ENCODE measurements at regions not wholly inside any gene's neighbourhood (a gene's known extent, or its start where the extent isn't known, plus 50 kb on each side); places are given as distances from the start of the nearest gene placed in this dataset.
"Not testable (repeated sequence)": the region's sequence is repeated elsewhere in the genome, so short reads cannot be mapped to it uniquely, and the experiment has no call there.

DNA sequence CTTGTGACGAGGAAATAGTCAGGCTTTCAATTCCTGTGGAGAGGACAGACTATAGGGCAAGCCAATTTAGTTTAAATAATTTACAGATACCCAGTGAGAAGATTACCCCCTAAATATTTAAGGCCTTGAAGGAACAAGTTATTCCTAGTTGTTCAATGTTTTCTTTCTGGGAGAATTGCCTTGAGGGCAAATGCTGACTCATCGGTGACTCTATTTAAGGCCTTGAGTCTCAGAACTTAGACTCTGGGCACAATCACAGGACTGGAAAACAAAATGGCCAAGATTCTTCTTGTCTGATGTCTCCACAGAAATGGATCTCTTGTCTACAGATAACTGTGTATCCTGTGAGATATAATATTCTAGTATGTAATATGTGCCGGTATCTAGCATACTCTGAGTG is 467.1 kb downstream of the SUCLG1 start:
- no peak for TF ChIP-seq CTCF (IDR thresholded peaks at IDR 0.05; ENCODE audit: low read depth, low read length)
- DNase-seq (ENCODE audit: low read depth in 2 of 2), result no peak
- no peak overlapping the region for H3K4me3 ChIP-seq (replicated peaks in 1 of 2; ENCODE audit: low read depth in 2 of 2, low read length in 2 of 2)

- no peak for TF ChIP-seq CTCF (IDR thresholded peaks at IDR 0.05; ENCODE audit: low read depth, low read length)
- no peak overlapping the region for H3K4me3 ChIP-seq (replicated peaks in 1 of 2; ENCODE audit: low read depth in 2 of 2, low read length in 2 of 2)
- DNase-seq (ENCODE audit: low read depth in 2 of 2), result no peak
Observed at GRCh38 chr2:83990636-83991035, 468.4 kb downstream of the SUCLG1 start.

DNA sequence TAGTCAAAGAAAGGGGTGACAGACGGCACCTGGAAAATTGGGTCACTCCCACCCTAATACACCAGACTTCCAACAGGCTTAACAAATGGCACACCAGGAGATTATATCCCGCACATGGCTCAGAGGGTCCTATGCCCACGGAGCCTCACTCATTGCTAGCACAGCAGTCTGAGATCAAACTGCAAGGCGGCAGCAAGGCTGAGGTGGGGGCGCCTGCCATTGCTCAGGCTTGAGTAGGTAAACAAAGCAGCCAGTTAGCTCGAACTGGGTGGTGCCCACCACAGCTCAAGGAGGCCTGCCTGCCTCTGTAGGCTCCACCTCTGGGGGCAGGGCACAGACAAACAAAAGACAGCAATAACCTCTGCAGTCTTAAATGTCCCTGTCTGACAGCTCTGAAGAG is 482.5 kb downstream of the SUCLG1 start:
- DNase-seq (ENCODE audit: low read depth in 2 of 2); H3K4me3 ChIP-seq (replicated peaks in 1 of 2; ENCODE audit: low read depth in 2 of 2, low read length in 2 of 2): not testable (repeated sequence)

- H3K4me3 ChIP-seq (replicated peaks in 1 of 2; ENCODE audit: low read depth in 2 of 2, low read length in 2 of 2), result no peak overlapping the region
- no peak for TF ChIP-seq CTCF (IDR thresholded peaks at IDR 0.05; ENCODE audit: low read depth, low read length)
- DNase-seq (ENCODE audit: low read depth in 2 of 2), result peak in 1 of 2 donors; percentile 5
Observed at GRCh38 chr2:83972128-83972527, 487.0 kb downstream of the SUCLG1 start.

- DNase-seq (ENCODE audit: low read depth in 2 of 2), result peak in 1 of 2 donors; percentile 4
- TF ChIP-seq CTCF (IDR thresholded peaks at IDR 0.05; ENCODE audit: low read depth, low read length), result no peak
- H3K4me3 ChIP-seq (replicated peaks in 1 of 2; ENCODE audit: low read depth in 2 of 2, low read length in 2 of 2), result no peak overlapping the region
Observed at GRCh38 chr2:83971547-83971946, 487.5 kb downstream of the SUCLG1 start.

GRCh38 chr2:83970217-83970929 is 488.7 kb downstream of the SUCLG1 start:
- TF ChIP-seq CTCF (IDR thresholded peaks at IDR 0.05; ENCODE audit: low read depth, low read length), result no peak
- no peak for DNase-seq (ENCODE audit: low read depth in 2 of 2)
- no peak overlapping the region for H3K4me3 ChIP-seq (replicated peaks in 1 of 2; ENCODE audit: low read depth in 2 of 2, low read length in 2 of 2)

DNA sequence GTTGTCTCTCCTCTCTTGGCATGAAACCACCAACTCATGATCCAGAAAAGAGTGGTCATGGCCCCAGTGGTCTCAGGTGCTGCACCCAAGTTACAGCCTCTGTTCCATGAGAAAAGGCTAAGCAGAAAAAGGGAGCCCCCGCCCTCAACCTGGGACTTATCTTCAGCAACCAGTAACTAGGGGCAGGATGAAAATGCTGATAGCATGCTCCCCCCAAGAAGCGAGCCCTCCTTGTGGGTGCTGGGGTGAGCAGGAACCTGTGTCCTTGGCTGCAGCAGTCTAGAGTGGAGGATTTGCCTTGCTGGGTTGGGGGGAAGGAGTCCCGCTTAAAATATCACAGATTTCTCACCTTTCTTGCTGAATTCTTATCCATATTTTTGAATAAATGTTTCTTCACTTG is 490.0 kb downstream of the SUCLG1 start:
- no peak for DNase-seq (ENCODE audit: low read depth in 2 of 2)
- no peak for TF ChIP-seq CTCF (IDR thresholded peaks at IDR 0.05; ENCODE audit: low read depth, low read length)
- no peak overlapping the region for H3K4me3 ChIP-seq (replicated peaks in 1 of 2; ENCODE audit: low read depth in 2 of 2, low read length in 2 of 2)
